Right ventricle myocardium inferior (tissue), 1 donor: ENCODE measurements at regions not wholly inside any gene's neighbourhood (a gene's known extent, or its start where the extent isn't known, plus 50 kb on each side); places are given as distances from the start of the nearest gene placed in this dataset.
"Not testable (repeated sequence)": the region's sequence is repeated elsewhere in the genome, so short reads cannot be mapped to it uniquely, and the experiment has no call there.

Source experiments
- ATAC-seq: fragments of 200-7000 bp; cut with Tn5 transposase; one replicate; pipeline ENCODE4 v1.9.1; 2020; ENCODE audit warnings: mild to moderate bottlenecking, moderate library complexity
- DNase-seq: peaks from one replicate; pipeline ENCODE4 v3.0.0; 2021; ENCODE audit errors: missing footprints
- intact Hi-C: fragments of 100-400 bp; cut with DNase I; formaldehyde crosslinking; loops from one replicate; pipeline ENCODE4 v1.11.0; 2022
- donor health status: DM: no; HTN: yes; CAD: no; lungs with severe emphysema.

- DNase-seq, ATAC-seq, intact Hi-C loops: not testable (repeated sequence)
These were observed 75.6 kb upstream of the MTHFD1L start for GRCh38 chr6:150789906-150790305.

GRCh38 chr6:150791717-150792116, 73.8 kb upstream of the MTHFD1L start:
- intact Hi-C loops, result no loop called here
- no peak for ATAC-seq

GRCh38 chr6:150797949-150798348, 67.6 kb upstream of the MTHFD1L start:
- ATAC-seq, result no peak
- DNase-seq, result no peak
- intact Hi-C loops, result no loop called here

More at GRCh38 chr6:150791717-150792116, 73.8 kb upstream of the MTHFD1L start:
- DNase-seq, result no peak

- intact Hi-C loops, result no loop called here
- DNase-seq, result no peak
- peak; percentile 36 for ATAC-seq
These were observed 66.2 kb upstream of the MTHFD1L start for GRCh38 chr6:150799276-150799805.

GRCh38 chr6:150800674-150801314, 64.7 kb upstream of the MTHFD1L start:
- peak; percentile 56 for ATAC-seq

GRCh38 chr6:150806790-150807189, 58.7 kb upstream of the MTHFD1L start:
- ATAC-seq, result no peak
- intact Hi-C loops, result no loop called here
- DNase-seq, result no peak

More at GRCh38 chr6:150800674-150801314, 64.7 kb upstream of the MTHFD1L start:
- DNase-seq, result no peak
- intact Hi-C loops, result loop anchor here (5.0 kb wide), 1 partner anchor 93 kb away; no protein-coding TSS in a partner anchor

GRCh38 chr6:150813319-150813992, 52.0 kb upstream of the MTHFD1L start:
- intact Hi-C loops, result loop anchor here (5.0 kb wide), 2 partner anchors 126 to 216 kb away; partner anchors contain the start of gene PLEKHG1
- ATAC-seq (peak; percentile 21), DNase-seq (no peak)

- ATAC-seq, result no peak
- intact Hi-C loops, result loop anchor here (5.0 kb wide), 2 partner anchors 127 to 217 kb away; partner anchors contain the start of gene PLEKHG1
- DNase-seq, result no peak
These were observed 51.5 kb upstream of the MTHFD1L start for GRCh38 chr6:150813993-150814359.
